ENCODE measurements at regions not wholly inside any gene's neighbourhood (a gene's known extent, or its start where the extent isn't known, plus 50 kb on each side); places are given as distances from the start of the nearest gene placed in this dataset.
"Not testable (repeated sequence)": the region's sequence is repeated elsewhere in the genome, so short reads cannot be mapped to it uniquely, and the experiment has no call there.

GRCh38 chr5:111830333-111830732 lies 73.3 kb upstream of the NREP start:
- DNase-seq (ENCODE audit: low read depth): peak; percentile 7
- no peak overlapping the region for H3K4me3 ChIP-seq (ENCODE audit: control insufficient read depth, low read depth, low read length)
- TF ChIP-seq CTCF (IDR thresholded peaks at IDR 0.05; ENCODE audit: control insufficient read depth, insufficient read depth, low read depth, low read length, missing control alignments): no peak

GRCh38 chr5:111829701-111830100 lies 72.7 kb upstream of the NREP start:
- TF ChIP-seq CTCF (IDR thresholded peaks at IDR 0.05; ENCODE audit: control insufficient read depth, insufficient read depth, low read depth, low read length, missing control alignments): no peak
- peak; percentile 83 for DNase-seq (ENCODE audit: low read depth)
- H3K4me3 ChIP-seq (ENCODE audit: control insufficient read depth, low read depth, low read length): no peak overlapping the region

- TF ChIP-seq CTCF (IDR thresholded peaks at IDR 0.05; ENCODE audit: control insufficient read depth, insufficient read depth, low read depth, low read length, missing control alignments): no peak
- DNase-seq (ENCODE audit: low read depth): no peak
- H3K4me3 ChIP-seq (ENCODE audit: control insufficient read depth, low read depth, low read length): no peak overlapping the region
Observed at GRCh38 chr5:111826064-111826463, 69.1 kb upstream of the NREP start.

GRCh38 chr5:111820072-111820471 lies 63.1 kb upstream of the NREP start:
- DNase-seq (ENCODE audit: low read depth): no peak
- TF ChIP-seq CTCF (IDR thresholded peaks at IDR 0.05; ENCODE audit: control insufficient read depth, insufficient read depth, low read depth, low read length, missing control alignments): no peak
- no peak overlapping the region for H3K4me3 ChIP-seq (ENCODE audit: control insufficient read depth, low read depth, low read length)

- not testable (repeated sequence) for DNase-seq (ENCODE audit: low read depth)
Observed at GRCh38 chr5:111819028-111819427, 62.0 kb upstream of the NREP start.

GRCh38 chr5:111813537-111813936 lies 56.5 kb upstream of the NREP start:
- DNase-seq (ENCODE audit: low read depth): no peak
- H3K4me3 ChIP-seq (ENCODE audit: control insufficient read depth, low read depth, low read length): no peak overlapping the region
- no peak for TF ChIP-seq CTCF (IDR thresholded peaks at IDR 0.05; ENCODE audit: control insufficient read depth, insufficient read depth, low read depth, low read length, missing control alignments)

More at GRCh38 chr5:111819028-111819427, 62.0 kb upstream of the NREP start:
- H3K4me3 ChIP-seq (ENCODE audit: control insufficient read depth, low read depth, low read length): not testable (repeated sequence)

GRCh38 chr5:111810112-111810511 lies 53.1 kb upstream of the NREP start:
- no peak for DNase-seq (ENCODE audit: low read depth)
- H3K4me3 ChIP-seq (ENCODE audit: control insufficient read depth, low read depth, low read length): no peak overlapping the region
- no peak for TF ChIP-seq CTCF (IDR thresholded peaks at IDR 0.05; ENCODE audit: control insufficient read depth, insufficient read depth, low read depth, low read length, missing control alignments)

Data from AG09309 (cell line).